ENCODE measurements at regions not wholly inside any gene's neighbourhood (a gene's known extent, or its start where the extent isn't known, plus 50 kb on each side); places are given as distances from the start of the nearest gene placed in this dataset.
"Not testable (repeated sequence)": the region's sequence is repeated elsewhere in the genome, so short reads cannot be mapped to it uniquely, and the experiment has no call there.

GRCh38 chr18:60239024-60239710 is 133.4 kb downstream of the MC4R start:
- H3K9me3 Mint-ChIP-seq; H3K36me3 Mint-ChIP-seq (ENCODE audit: low read depth); H3K27me3 Mint-ChIP-seq; H3K4me1 Mint-ChIP-seq; H3K27ac Mint-ChIP-seq; ATAC-seq (replicated peaks); H3K4me3 Mint-ChIP-seq: not testable (repeated sequence)

- H3K4me3 Mint-ChIP-seq: no peak overlapping the region
- no peak for ATAC-seq (replicated peaks)
- no peak overlapping the region for H3K27ac Mint-ChIP-seq
- H3K9me3 Mint-ChIP-seq: no peaks in the 10 kb centered on the region
- no peaks in the 10 kb centered on the region for H3K36me3 Mint-ChIP-seq (ENCODE audit: low read depth)
- no peaks in the 10 kb centered on the region for H3K4me1 Mint-ChIP-seq
- H3K27me3 Mint-ChIP-seq: no peaks in the 10 kb centered on the region
Measured at GRCh38 chr18:60235164-60235563, 137.4 kb downstream of the MC4R start.

- no peak for ATAC-seq (replicated peaks)
- H3K9me3 Mint-ChIP-seq: peaks cover 9% of the 10 kb centered on the region
- no peaks in the 10 kb centered on the region for H3K36me3 Mint-ChIP-seq (ENCODE audit: low read depth)
- no peaks in the 10 kb centered on the region for H3K4me1 Mint-ChIP-seq
- H3K4me3 Mint-ChIP-seq: no peak overlapping the region
- no peaks in the 10 kb centered on the region for H3K27me3 Mint-ChIP-seq
- H3K27ac Mint-ChIP-seq: no peak overlapping the region
Measured at GRCh38 chr18:60232541-60232940, 140.0 kb downstream of the MC4R start.

GRCh38 chr18:60228609-60229595 is 143.7 kb downstream of the MC4R start:
- H3K9me3 Mint-ChIP-seq: peaks cover 22% of the 10 kb centered on the region
- no peaks in the 10 kb centered on the region for H3K27me3 Mint-ChIP-seq
- no peaks in the 10 kb centered on the region for H3K36me3 Mint-ChIP-seq (ENCODE audit: low read depth)
- no peak overlapping the region for H3K4me3 Mint-ChIP-seq
- H3K27ac Mint-ChIP-seq: no peak overlapping the region
- no peaks in the 10 kb centered on the region for H3K4me1 Mint-ChIP-seq
- no peak for ATAC-seq (replicated peaks)

- no peaks in the 10 kb centered on the region for H3K27me3 Mint-ChIP-seq
- H3K9me3 Mint-ChIP-seq: peaks cover 8% of the 10 kb centered on the region
- no peak for ATAC-seq (replicated peaks)
- no peaks in the 10 kb centered on the region for H3K4me1 Mint-ChIP-seq
- no peak overlapping the region for H3K4me3 Mint-ChIP-seq
- no peaks in the 10 kb centered on the region for H3K36me3 Mint-ChIP-seq (ENCODE audit: low read depth)
- H3K27ac Mint-ChIP-seq: no peak overlapping the region
Measured at GRCh38 chr18:60215432-60215831, 157.1 kb downstream of the MC4R start.

- H3K36me3 Mint-ChIP-seq (ENCODE audit: low read depth): no peaks in the 10 kb centered on the region
- H3K27me3 Mint-ChIP-seq: no peaks in the 10 kb centered on the region
- no peak overlapping the region for H3K4me3 Mint-ChIP-seq
- peaks cover 10% of the 10 kb centered on the region for H3K9me3 Mint-ChIP-seq
- no peak for ATAC-seq (replicated peaks)
- no peak overlapping the region for H3K27ac Mint-ChIP-seq
- no peaks in the 10 kb centered on the region for H3K4me1 Mint-ChIP-seq
Measured at GRCh38 chr18:60209042-60209441, 163.5 kb downstream of the MC4R start.

- no peak for ATAC-seq (replicated peaks)
- no peaks in the 10 kb centered on the region for H3K4me1 Mint-ChIP-seq
- H3K27ac Mint-ChIP-seq: no peak overlapping the region
- no peaks in the 10 kb centered on the region for H3K27me3 Mint-ChIP-seq
- no peak overlapping the region for H3K4me3 Mint-ChIP-seq
- H3K36me3 Mint-ChIP-seq (ENCODE audit: low read depth): no peaks in the 10 kb centered on the region
- H3K9me3 Mint-ChIP-seq: no peaks in the 10 kb centered on the region
Measured at GRCh38 chr18:60202708-60203107, 169.9 kb downstream of the MC4R start.

- no peak overlapping the region for H3K27ac Mint-ChIP-seq
- no peaks in the 10 kb centered on the region for H3K36me3 Mint-ChIP-seq (ENCODE audit: low read depth)
- no peaks in the 10 kb centered on the region for H3K4me1 Mint-ChIP-seq
- H3K27me3 Mint-ChIP-seq: no peaks in the 10 kb centered on the region
- H3K4me3 Mint-ChIP-seq: no peak overlapping the region
- ATAC-seq (replicated peaks): no peak
- peaks cover 4% of the 10 kb centered on the region for H3K9me3 Mint-ChIP-seq
Measured at GRCh38 chr18:60200558-60200957, 172.0 kb downstream of the MC4R start.

- no peaks in the 10 kb centered on the region for H3K4me1 Mint-ChIP-seq
- H3K9me3 Mint-ChIP-seq: peaks cover 4% of the 10 kb centered on the region
- H3K27ac Mint-ChIP-seq: no peak overlapping the region
- no peaks in the 10 kb centered on the region for H3K36me3 Mint-ChIP-seq (ENCODE audit: low read depth)
- no peak overlapping the region for H3K4me3 Mint-ChIP-seq
- no peak for ATAC-seq (replicated peaks)
- no peaks in the 10 kb centered on the region for H3K27me3 Mint-ChIP-seq
Measured at GRCh38 chr18:60199505-60199904, 173.1 kb downstream of the MC4R start.

- Mint-ChIP-seq H3K27me3 (no peaks in the 10 kb centered on the region), H3K36me3 (ENCODE audit: low read depth) (no peaks in the 10 kb centered on the region), H3K27ac (no peak overlapping the region), H3K9me3 (peaks cover 4% of the 10 kb centered on the region), H3K4me3 (no peak overlapping the region), H3K4me1 (no peaks in the 10 kb centered on the region)
- no peak for ATAC-seq (replicated peaks)
Measured at GRCh38 chr18:60197671-60198462, 174.7 kb downstream of the MC4R start.

GRCh38 chr18:60196836-60197606 is 175.6 kb downstream of the MC4R start:
- Mint-ChIP-seq H3K36me3 (ENCODE audit: low read depth) (no peaks in the 10 kb centered on the region), H3K27me3 (no peaks in the 10 kb centered on the region), H3K27ac (no peak overlapping the region), H3K4me1 (no peaks in the 10 kb centered on the region), H3K4me3 (no peak overlapping the region), H3K9me3 (peaks cover 4% of the 10 kb centered on the region)
- no peak for ATAC-seq (replicated peaks)

GRCh38 chr18:60193780-60194179 is 178.8 kb downstream of the MC4R start:
- Mint-ChIP-seq H3K27me3 (no peaks in the 10 kb centered on the region), H3K36me3 (ENCODE audit: low read depth) (no peaks in the 10 kb centered on the region), H3K27ac (no peak overlapping the region), H3K4me3 (no peak overlapping the region), H3K4me1 (no peaks in the 10 kb centered on the region), H3K9me3 (peaks cover 4% of the 10 kb centered on the region)
- no peak for ATAC-seq (replicated peaks)

GRCh38 chr18:60191926-60192325 is 180.6 kb downstream of the MC4R start:
- peaks cover 4% of the 10 kb centered on the region for H3K9me3 Mint-ChIP-seq
- no peak overlapping the region for H3K4me3 Mint-ChIP-seq
- no peaks in the 10 kb centered on the region for H3K4me1 Mint-ChIP-seq
- no peak overlapping the region for H3K27ac Mint-ChIP-seq
- H3K27me3 Mint-ChIP-seq: no peaks in the 10 kb centered on the region
- ATAC-seq (replicated peaks): no peak
- H3K36me3 Mint-ChIP-seq (ENCODE audit: low read depth): no peaks in the 10 kb centered on the region

- Mint-ChIP-seq H3K4me1 (no peaks in the 10 kb centered on the region), H3K27ac (no peak overlapping the region), H3K9me3 (no peaks in the 10 kb centered on the region), H3K4me3 (no peak overlapping the region), H3K27me3 (no peaks in the 10 kb centered on the region), H3K36me3 (ENCODE audit: low read depth) (no peaks in the 10 kb centered on the region)
- no peak for ATAC-seq (replicated peaks)
Measured at GRCh38 chr18:60189856-60190255, 182.7 kb downstream of the MC4R start.

All from activated T-helper 17 cell treated with anti-CD3 and anti-CD28 coated beads, Interleukin-2, amount 50 U/mL, for 72 hours (primary cell).